Tibial nerve (tissue), 4 donors: ENCODE measurements at regions not wholly inside any gene's neighbourhood (a gene's known extent, or its start where the extent isn't known, plus 50 kb on each side); places are given as distances from the start of the nearest gene placed in this dataset.
A peak's percentile ranks its signal among the peaks of the same experiment; 100 is the strongest.

ENCODE experiments used
- DNase-seq, 2 donors: peaks; one replicate each; pipeline ENCODE4 v3.0.0-alpha.2; 2019; ENCODE audit warnings: low spot score in 2 of 2
- H3K27ac ChIP-seq, 4 donors: fragments of 200-600 bp; sonication (generic) in 3 of 4; one replicate each; pipeline ENCODE4 v1.5.1; 2017 to 2019; ENCODE audit warnings: mild to moderate bottlenecking in 1 of 4
- H3K27me3 ChIP-seq, 2 donors: fragments of 200-600 bp; sonication (generic) in 1 of 2; one replicate each; pipeline versions ENCODE4 v1.5.1 to v1.6.0; 2017 to 2019
- H3K36me3 ChIP-seq, 3 donors: fragments of 200-600 bp; sonication (generic); one replicate each; pipeline ENCODE4 v1.5.1; 2018 to 2019
- H3K4me1 ChIP-seq, 4 donors: fragments of 200-600 bp; sonication (generic) in 3 of 4; one replicate each; pipeline ENCODE4 v1.5.1; 2017 to 2019
- H3K4me3 ChIP-seq, 4 donors: fragments of 200-600 bp; sonication (generic) in 3 of 4; one replicate each; pipeline ENCODE4 v1.5.1; 2017 to 2019; ENCODE audit warnings: mild to moderate bottlenecking in 1 of 4, moderate library complexity in 1 of 4
- H3K9me3 ChIP-seq, 4 donors: fragments of 200-600 bp; sonication (generic) in 3 of 4; one replicate each; pipeline ENCODE4 v1.5.1; 2017 to 2019
- EP300 ChIP-seq, 2 donors: sonication (generic); formaldehyde crosslinking; IDR thresholded peaks; one replicate each; pipeline ENCODE4 v1.6.1; 2017; ENCODE audit warnings: antibody characterized with exemption in 2 of 2, mild to moderate bottlenecking in 1 of 2
- POLR2A ChIP-seq, 2 donors: fragments of 450-650 bp; IDR thresholded peaks; one replicate each; pipeline ENCODE4 v1.6.1; 2017; ENCODE audit warnings: antibody characterized with exemption in 2 of 2, mild to moderate bottlenecking in 2 of 2, moderate library complexity in 2 of 2
- WGBS, 2 donors: methylation state at CpG; one replicate each; pipeline ENCODE4 v1.1.5; 2018; 5-methylcytosine and 5-hydroxymethylcytosine counted together
- TF ChIP-seq, protein P1 (sequence below), 5 experiments: fragments of 200-600 bp in 3 of 5; fragments of 450-650 bp in 2 of 5; sonication (generic) in 3 of 5; IDR thresholded peaks; one replicate each; pipeline ENCODE4 v1.5.1; 2016 to 2019; ENCODE audit warnings: antibody characterized with exemption in 5 of 5, mild to moderate bottlenecking in 3 of 5, moderate library complexity in 2 of 5

DNA sequence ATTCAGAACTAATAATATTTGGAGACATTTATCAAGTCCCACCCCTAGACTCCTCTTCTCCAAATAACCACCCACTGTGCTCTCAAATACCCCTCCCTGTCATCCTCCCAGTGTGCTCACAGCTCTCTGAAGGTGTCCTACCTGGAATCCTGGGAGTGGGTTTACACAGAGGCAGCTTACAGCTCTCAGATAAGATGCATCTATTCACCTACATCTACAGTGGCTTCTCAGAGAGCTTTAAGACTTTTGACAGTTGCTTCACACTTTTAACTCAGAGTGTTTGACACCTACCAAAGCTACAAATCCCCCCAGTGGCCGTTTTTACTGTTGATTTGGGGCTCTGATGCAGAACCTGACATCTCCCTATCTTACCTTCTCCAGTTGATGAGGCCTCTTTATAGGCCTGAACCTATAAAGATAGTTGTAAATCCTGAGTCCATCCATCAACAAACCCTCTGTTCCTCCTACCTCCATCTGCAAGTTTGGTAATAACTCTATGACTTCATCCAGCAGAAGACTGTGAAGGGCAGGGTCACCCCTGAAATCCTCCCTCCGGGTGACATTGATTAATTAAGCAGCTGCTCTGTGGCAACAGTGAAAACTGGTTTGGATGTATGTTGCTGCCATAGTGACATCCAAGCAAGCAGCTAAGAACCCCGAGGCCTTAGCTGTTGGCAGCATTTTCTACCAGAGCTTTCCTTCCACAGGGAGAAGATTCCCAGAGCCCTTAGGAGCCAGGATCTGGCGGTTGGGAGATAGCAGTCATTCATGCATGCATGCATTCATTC lies 226.1 kb upstream of the RREB1 start:
- Histone ChIP-seq H3K27me3 (no peaks in the 10 kb centered on the region), H3K27ac (no peak overlapping the region), H3K36me3 (no peaks in the 10 kb centered on the region), H3K4me1 (no peaks in the 10 kb centered on the region), H3K9me3 (no peaks in the 10 kb centered on the region), H3K4me3 (no peak overlapping the region)
- no peak for DNase-seq
- TF ChIP-seq EP300 (IDR thresholded peaks at IDR 0.05) = no peak
- no peak for TF ChIP-seq POLR2A (IDR thresholded peaks at IDR 0.05)
- TF ChIP-seq, protein P1, sequence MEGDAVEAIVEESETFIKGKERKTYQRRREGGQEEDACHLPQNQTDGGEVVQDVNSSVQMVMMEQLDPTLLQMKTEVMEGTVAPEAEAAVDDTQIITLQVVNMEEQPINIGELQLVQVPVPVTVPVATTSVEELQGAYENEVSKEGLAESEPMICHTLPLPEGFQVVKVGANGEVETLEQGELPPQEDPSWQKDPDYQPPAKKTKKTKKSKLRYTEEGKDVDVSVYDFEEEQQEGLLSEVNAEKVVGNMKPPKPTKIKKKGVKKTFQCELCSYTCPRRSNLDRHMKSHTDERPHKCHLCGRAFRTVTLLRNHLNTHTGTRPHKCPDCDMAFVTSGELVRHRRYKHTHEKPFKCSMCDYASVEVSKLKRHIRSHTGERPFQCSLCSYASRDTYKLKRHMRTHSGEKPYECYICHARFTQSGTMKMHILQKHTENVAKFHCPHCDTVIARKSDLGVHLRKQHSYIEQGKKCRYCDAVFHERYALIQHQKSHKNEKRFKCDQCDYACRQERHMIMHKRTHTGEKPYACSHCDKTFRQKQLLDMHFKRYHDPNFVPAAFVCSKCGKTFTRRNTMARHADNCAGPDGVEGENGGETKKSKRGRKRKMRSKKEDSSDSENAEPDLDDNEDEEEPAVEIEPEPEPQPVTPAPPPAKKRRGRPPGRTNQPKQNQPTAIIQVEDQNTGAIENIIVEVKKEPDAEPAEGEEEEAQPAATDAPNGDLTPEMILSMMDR (IDR thresholded peaks at IDR 0.05) = no peak
- WGBS, 2 donors = 61 to 72% methylated on average over 4 of the region's 4 CpGs

DNA sequence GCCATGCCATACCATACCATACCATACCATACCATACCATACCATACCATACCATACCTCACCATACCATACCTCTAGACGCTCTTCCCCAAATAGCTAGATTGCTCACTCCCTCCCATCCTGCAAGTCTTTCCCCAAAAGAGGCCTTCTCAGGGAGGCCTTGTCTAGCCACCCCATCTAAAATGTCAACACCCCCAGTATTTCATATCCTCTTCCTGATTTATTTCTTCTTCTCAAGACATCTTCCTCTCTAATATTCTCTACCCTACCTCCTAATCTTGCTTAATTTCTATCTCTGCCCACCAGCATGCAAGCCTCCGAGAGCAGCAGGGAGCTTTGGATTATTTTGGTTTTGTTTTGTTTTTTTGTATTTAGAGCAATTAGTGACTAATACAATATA lies 225.2 kb upstream of the RREB1 start:
- no peaks in the 10 kb centered on the region for H3K27me3 ChIP-seq
- H3K4me3 ChIP-seq = no peak overlapping the region
- no peaks in the 10 kb centered on the region for H3K36me3 ChIP-seq
- H3K9me3 ChIP-seq = no peaks in the 10 kb centered on the region
- no peaks in the 10 kb centered on the region for H3K4me1 ChIP-seq
- TF ChIP-seq EP300 (IDR thresholded peaks at IDR 0.05) (no peak), POLR2A (IDR thresholded peaks at IDR 0.05) (no peak)
- TF ChIP-seq, protein P1 (IDR thresholded peaks at IDR 0.05) = no peak
- H3K27ac ChIP-seq = no peak overlapping the region
- 90 to 91% methylated on average over 2 of the region's 2 CpGs for WGBS, 2 donors
- DNase-seq = no peak

DNA sequence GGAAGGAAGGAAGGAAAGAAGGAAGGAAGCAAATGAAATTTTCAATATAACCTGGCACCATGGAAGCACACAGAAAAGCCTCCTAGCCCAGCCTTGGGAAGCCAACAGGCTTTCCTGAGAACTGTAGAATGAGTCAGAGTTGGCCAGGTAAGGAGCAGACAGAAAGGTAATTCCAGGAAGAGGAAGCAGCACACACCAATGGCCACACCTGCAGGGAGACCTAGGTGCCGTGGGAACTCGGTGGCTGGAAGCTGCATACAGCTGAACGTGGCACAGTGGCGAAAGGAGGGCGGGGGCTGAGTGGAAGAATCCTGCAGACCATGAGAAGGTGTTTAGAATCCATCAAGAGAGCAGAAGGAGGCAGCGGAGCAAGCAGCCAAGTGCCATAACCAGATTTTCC lies 224.8 kb upstream of the RREB1 start:
- H3K27ac ChIP-seq = no peak overlapping the region
- no peaks in the 10 kb centered on the region for H3K27me3 ChIP-seq
- no peak for DNase-seq
- no peaks in the 10 kb centered on the region for H3K4me1 ChIP-seq
- H3K9me3 ChIP-seq = no peaks in the 10 kb centered on the region
- no peaks in the 10 kb centered on the region for H3K36me3 ChIP-seq
- WGBS, 2 donors = 92 to 94% methylated on average over 6 of the region's 6 CpGs
- TF ChIP-seq POLR2A (IDR thresholded peaks at IDR 0.05) = no peak
- TF ChIP-seq EP300 (IDR thresholded peaks at IDR 0.05) = no peak
- TF ChIP-seq, protein P1 (IDR thresholded peaks at IDR 0.05) = no peak
- no peak overlapping the region for H3K4me3 ChIP-seq

DNA sequence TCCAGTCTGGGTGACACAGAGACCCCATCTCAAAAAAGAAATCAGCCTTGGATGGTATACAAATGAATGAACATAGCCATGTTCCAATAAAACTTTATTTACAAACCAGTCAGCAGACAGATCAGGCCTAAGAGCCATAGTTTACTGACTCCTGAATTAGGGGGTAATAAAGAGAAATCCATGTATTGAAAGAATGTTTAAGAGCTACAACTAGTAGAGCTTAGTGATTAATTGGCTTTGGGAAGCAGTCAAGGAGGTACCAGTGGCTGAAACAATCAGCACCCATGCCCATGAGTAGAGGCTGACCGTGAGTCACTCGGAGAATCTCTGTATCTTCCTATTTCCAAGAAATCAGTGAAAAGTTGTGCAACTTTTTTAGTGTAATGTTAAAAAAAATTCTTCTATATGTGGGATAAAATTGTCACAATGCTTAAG lies 223.6 kb upstream of the RREB1 start:
- no peak for DNase-seq
- Histone ChIP-seq H3K27ac (no peak overlapping the region), H3K4me1 (no peaks in the 10 kb centered on the region), H3K9me3 (no peaks in the 10 kb centered on the region), H3K4me3 (no peak overlapping the region), H3K36me3 (no peaks in the 10 kb centered on the region), H3K27me3 (no peaks in the 10 kb centered on the region)
- TF ChIP-seq, protein P1 (IDR thresholded peaks at IDR 0.05) = no peak
- TF ChIP-seq EP300 (IDR thresholded peaks at IDR 0.05) (no peak), POLR2A (IDR thresholded peaks at IDR 0.05) (no peak)
- 35 to 65% methylated on average over 2 of the region's 2 CpGs for WGBS, 2 donors

DNA sequence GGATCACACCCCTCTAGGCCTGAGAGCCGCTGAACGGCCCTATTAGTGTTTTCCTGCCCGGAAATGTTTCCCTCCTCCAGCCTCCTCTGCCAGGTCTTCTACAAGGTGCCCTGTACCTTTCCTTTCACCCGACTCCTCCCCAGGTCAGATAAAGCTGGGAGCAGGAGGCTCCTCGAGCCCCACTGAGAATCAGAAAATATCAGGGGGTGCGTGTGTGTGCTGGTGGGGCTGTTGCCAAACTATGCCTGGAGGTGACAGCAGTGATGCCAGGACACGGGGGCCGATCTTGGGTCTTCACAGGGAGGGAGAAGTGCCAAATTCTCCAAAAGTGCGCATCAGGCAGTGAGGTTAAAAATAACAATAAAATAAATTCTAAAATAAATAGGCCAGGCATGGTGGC lies 222.8 kb upstream of the RREB1 start:
- no peaks in the 10 kb centered on the region for H3K27me3 ChIP-seq
- H3K36me3 ChIP-seq = no peaks in the 10 kb centered on the region
- H3K9me3 ChIP-seq = no peaks in the 10 kb centered on the region
- no peak overlapping the region for H3K4me3 ChIP-seq
- no peaks in the 10 kb centered on the region for H3K4me1 ChIP-seq
- 85 to 96% methylated on average over 9 of the region's 9 CpGs for WGBS, 2 donors
- DNase-seq = no peak
- peak overlapping the region in 1 of 4 donors; percentile 62 for H3K27ac ChIP-seq
- TF ChIP-seq POLR2A (IDR thresholded peaks at IDR 0.05) (no peak), EP300 (IDR thresholded peaks at IDR 0.05) (no peak)
- TF ChIP-seq, protein P1 (IDR thresholded peaks at IDR 0.05) = no peak
